GM18499 (cell line): ENCODE measurements at regions not wholly inside any gene's neighbourhood (a gene's known extent, or its start where the extent isn't known, plus 50 kb on each side); places are given as distances from the start of the nearest gene placed in this dataset.

Experiments
- ATAC-seq: cut with Tn5 transposase; IDR thresholded peaks from one replicate; pipeline ENCODE4 v1.9.1; 2021; ENCODE audit warnings: moderate number of reproducible peaks; ENCODE audit not compliant: insufficient read depth, unreplicated experiment

GRCh38 chr3:70583682-70584081, 271.2 kb upstream of the MDFIC2 start:
- ATAC-seq: no peak

DNA sequence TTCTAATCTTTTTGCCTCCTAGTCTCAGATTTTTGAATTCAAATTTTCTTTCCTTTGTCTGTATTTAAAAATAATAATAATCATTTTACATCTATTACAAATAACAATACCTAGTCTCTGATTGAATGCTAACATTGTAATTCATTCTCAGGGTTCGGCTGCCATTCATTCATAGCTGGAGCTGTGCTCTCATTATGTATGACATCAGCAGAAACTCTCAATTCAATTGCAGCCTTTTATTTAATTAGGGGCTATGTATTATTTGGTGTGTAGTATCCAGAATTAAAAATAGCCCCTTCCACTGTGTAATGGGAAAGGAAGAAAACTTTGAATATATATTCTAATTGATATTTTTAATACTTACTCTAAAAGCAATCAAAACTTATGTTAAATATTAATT, 270.4 kb upstream of the MDFIC2 start:
- ATAC-seq: no peak

- no peak for ATAC-seq
Observed at GRCh38 chr3:70580021-70580420, 267.6 kb upstream of the MDFIC2 start.

GRCh38 chr3:70571696-70572095, 259.3 kb upstream of the MDFIC2 start:
- no peak for ATAC-seq

DNA sequence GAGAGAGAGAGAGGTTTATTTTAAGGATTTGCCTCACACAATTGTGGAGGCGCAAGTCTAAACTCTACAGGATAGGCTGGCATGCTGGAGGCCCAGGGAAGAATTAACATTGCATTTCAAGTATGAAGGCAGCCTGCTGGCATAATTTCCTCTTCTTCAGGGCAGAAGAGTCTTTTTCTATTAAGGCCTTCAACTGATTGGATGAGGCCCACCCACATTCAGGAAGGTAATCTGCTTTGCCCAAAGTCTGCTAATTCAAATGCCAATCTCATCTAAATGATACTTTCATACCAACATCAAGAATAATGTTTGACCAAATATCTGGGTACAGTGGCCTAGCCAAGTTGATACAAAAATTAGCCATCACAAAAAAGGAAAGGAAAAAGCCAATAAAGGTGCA, 258.1 kb upstream of the MDFIC2 start:
- ATAC-seq: no peak

DNA sequence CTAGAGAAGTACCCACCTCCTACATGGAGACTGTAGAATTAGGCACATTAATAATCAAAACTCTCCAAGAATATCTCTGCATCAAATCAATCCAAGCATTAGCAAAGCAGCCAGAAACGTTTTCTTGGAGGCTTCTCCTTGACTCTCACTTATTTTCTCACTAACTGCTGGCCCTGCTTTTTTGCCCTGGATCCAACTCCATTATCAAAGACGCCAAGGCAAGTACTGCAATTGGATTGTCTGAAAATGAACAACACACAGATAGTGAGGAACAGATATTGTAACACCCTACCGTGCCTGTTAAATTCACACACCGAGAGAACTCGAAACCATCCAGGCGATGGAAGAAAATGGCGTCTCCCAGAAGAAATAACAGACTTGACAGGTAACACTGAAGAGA, 256.2 kb upstream of the MDFIC2 start:
- ATAC-seq: no peak

- ATAC-seq: no peak
Observed at GRCh38 chr3:70565861-70566260, 253.4 kb upstream of the MDFIC2 start.

DNA sequence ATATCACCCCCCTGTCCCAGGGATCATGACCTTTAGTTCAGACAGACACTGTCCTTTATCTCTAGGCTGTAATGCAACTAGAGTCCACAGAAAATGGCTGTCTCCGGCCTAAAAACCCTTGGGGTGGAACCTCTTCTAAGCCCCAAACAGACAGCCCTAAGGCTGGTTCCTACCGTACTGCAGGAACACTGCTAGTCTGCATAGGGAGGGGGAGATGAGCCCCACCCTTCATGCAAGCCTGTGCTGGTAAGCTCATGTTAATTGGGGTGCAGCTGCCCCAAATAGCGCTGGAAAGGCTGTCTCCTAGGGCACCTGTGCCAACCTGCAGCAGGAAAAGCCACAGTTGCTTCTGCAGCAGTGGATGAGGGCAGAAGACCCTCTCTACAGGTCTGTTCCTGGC, 252.1 kb upstream of the MDFIC2 start:
- no peak for ATAC-seq

DNA sequence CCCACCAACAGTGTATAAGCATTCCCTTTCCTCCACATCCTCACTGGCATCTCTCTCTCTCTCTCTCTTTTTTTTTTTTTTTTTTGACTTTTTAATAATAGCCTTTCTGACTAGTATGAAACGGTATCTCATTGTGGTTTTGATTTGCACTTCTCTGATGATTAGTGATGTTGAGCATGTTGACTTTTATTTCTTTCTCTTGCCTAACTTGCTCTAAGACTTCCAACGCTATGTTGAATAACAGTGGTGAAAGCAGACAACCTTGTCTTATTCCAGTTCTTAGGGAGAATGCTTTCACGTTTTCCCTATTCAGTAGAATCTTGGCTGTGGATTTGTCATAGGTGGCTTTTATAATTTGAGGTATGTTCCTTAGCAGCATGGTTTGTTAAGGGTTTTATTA, 249.4 kb upstream of the MDFIC2 start:
- ATAC-seq: no peak

DNA sequence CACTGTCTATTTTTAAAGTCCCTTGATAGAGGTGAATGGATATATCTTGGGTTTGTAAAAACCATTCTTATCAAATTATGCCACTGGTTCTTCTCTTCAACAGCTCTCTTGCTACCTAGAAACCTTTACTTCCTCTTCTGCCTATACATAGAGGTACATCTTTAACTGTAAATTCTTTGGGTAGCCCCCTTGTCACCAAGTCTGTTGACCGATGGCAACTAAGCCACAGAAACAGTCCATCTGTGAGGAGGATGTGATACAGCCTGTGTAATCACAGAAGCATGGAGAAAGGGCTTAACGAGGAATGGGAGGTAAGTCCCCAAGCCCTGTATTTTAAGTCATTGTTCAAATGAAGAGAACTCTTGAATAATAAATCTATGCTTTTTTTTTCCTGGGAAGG, 246.5 kb upstream of the MDFIC2 start:
- ATAC-seq: no peak

DNA sequence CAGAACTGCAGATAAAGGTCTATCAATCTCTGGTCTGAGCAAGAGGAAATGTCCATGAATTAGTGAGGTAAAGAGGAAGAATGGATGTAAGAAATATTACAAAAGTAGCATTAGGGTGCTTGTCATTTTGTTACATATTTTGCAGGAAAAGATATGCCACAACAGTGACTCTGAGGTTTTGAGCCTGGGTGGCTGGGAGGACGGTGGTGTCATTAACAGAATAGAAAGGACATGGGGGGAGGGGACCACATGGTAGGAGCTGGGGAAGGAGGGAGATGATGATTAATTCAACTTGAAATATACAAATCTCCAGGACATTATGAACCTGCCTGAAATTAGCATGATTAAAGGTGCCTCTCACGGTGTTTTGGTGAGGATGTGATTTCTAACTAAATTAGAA, 245.5 kb upstream of the MDFIC2 start:
- no peak for ATAC-seq

GRCh38 chr3:70556056-70556455, 243.6 kb upstream of the MDFIC2 start:
- no peak for ATAC-seq

GRCh38 chr3:70554170-70554569, 241.7 kb upstream of the MDFIC2 start:
- no peak for ATAC-seq

DNA sequence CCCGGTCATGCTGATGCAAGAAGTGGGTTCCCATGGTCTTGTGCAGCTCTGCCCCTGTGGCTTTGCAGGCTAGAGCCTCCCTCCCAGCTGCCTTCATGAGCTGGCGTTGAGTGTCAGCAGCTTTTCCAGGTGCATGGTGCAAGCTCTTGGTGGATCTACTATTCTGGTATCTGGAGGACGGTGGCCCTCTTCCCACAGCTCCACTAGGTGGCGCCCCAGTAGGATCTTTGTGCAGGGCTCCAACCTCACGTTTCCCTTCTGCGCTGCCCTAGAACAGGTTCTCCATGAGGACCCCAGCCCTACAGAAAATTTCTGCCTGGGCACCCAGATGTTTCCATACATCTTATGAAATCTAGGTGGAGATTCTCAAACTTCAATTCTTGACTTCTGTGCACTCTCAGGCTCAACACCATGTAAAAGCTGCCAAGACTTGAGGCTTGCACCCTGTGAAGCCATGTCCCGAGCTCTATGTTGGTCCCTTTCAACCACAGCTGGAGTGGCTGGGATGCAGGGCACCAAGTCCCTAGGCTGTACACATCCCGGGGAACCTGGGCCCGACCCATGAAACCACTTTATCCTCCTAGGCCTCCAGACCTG, 238.4 kb upstream of the MDFIC2 start:
- ATAC-seq: no peak

- no peak for ATAC-seq
Observed at GRCh38 chr3:70546679-70547078, 234.2 kb upstream of the MDFIC2 start.

- no peak for ATAC-seq
Observed at GRCh38 chr3:70543493-70543892, 231.1 kb upstream of the MDFIC2 start.

- no peak for ATAC-seq
Observed at GRCh38 chr3:70539908-70540307, 227.5 kb upstream of the MDFIC2 start.

DNA sequence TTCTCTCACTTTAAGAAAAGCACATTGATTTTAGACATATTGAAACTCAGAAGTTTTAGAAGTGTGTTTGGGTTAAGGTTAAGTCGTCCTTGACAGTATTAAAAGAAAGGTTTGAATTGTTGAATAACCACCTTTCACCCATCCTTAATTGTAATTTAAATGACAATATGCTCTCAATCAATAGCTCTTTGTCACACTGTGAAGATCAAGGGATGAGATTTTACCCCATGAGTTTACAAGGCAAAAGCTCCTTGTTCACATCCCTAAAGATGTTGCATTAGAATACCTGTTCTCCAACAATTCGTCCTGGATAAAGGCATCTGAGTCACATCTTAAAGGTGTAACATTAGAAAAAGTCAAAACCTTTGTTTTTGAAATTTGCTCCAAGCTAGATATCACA, 220.4 kb upstream of the MDFIC2 start:
- no peak for ATAC-seq

- no peak for ATAC-seq
Observed at GRCh38 chr3:70531838-70532489, 219.5 kb upstream of the MDFIC2 start.

DNA sequence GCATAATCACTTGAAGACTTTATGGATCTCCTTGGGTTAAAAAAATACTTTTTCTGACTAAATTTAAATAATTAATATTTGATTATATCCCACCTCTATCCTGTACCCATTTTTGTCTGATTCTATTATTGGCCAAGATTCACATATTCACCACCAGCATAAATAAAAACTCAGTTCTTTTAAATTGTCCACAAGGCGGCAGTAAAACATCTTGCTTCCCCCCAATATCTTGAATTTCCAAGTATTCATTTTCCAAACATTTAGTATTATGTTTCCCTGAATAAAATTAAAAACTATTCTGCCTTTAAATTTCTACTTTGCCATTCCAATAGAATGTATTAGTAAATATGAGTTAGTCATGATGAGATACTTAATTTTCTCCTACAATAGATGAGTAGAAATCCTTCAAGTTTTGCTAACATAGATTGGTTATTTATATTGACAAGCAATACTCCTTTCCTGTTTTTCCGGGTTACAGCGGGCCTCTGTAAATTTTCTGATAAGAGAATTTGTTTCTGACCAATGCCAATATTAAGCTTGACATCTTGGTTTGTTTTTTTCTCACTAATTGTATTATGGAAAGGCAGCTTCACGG, 218.7 kb upstream of the MDFIC2 start:
- no peak for ATAC-seq

- ATAC-seq: no peak
Observed at GRCh38 chr3:70530626-70531025, 218.2 kb upstream of the MDFIC2 start.

DNA sequence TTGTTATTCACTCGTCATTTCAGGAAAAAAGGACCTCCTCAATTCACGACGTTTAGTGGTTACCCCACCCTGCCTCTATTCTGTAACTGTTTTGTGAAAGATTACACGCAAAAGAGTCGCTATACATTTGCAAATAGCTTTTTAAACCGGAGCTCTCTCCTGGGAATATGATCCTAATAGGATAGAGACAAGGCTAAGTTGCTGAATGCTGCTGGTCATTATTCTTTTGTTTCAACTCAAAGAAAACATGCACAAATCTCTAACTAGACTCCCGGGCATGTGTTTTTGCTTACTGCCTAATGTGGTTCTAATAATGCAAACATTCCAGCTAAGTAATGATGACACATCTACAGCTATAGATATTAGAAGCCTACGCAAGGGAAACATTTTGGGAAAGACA, 214.6 kb upstream of the MDFIC2 start:
- ATAC-seq: no peak
